GM19397 (cell line): ENCODE measurements at regions not wholly inside any gene's neighbourhood (a gene's known extent, or its start where the extent isn't known, plus 50 kb on each side); places are given as distances from the start of the nearest gene placed in this dataset.
A peak's percentile ranks its signal among the peaks of the same experiment; 100 is the strongest.

Source experiments
- ATAC-seq: cut with Tn5 transposase; IDR thresholded peaks from one replicate; pipeline ENCODE4 v1.9.1; 2021; ENCODE audit warnings: mild to moderate bottlenecking, moderate library complexity; ENCODE audit not compliant: unreplicated experiment

- no peak for ATAC-seq
Observed at GRCh38 chr2:196383799-196384198, 212.4 kb upstream of the STK17B start.

GRCh38 chr2:196384729-196385128 is 213.4 kb upstream of the STK17B start:
- no peak for ATAC-seq

- no peak for ATAC-seq
Observed at GRCh38 chr2:196389670-196390069, 218.3 kb upstream of the STK17B start.

- no peak for ATAC-seq
Observed at GRCh38 chr2:196390243-196391148, 219.1 kb upstream of the STK17B start.

- no peak for ATAC-seq
Observed at GRCh38 chr2:196391149-196391479, 219.7 kb upstream of the STK17B start.

GRCh38 chr2:196399096-196399495 is 227.7 kb upstream of the STK17B start:
- ATAC-seq = no peak

GRCh38 chr2:196399722-196400691 is 228.6 kb upstream of the STK17B start:
- ATAC-seq = no peak

- ATAC-seq = no peak
Observed at GRCh38 chr2:196403471-196403870, 232.1 kb upstream of the STK17B start.

GRCh38 chr2:196404276-196404675 is 232.9 kb upstream of the STK17B start:
- ATAC-seq = no peak

GRCh38 chr2:196407675-196408264 is 231.7 kb upstream of the CCDC150 start:
- no peak for ATAC-seq

- no peak for ATAC-seq
Observed at GRCh38 chr2:196409376-196409775, 230.1 kb upstream of the CCDC150 start.

- ATAC-seq = no peak
Observed at GRCh38 chr2:196410008-196410407, 229.5 kb upstream of the CCDC150 start.

GRCh38 chr2:196413821-196414274 is 225.7 kb upstream of the CCDC150 start:
- peak; percentile 80 for ATAC-seq

GRCh38 chr2:196415384-196415783 is 224.1 kb upstream of the CCDC150 start:
- ATAC-seq = peak; percentile 51

GRCh38 chr2:196420143-196420542 is 219.4 kb upstream of the CCDC150 start:
- ATAC-seq = no peak

- ATAC-seq = no peak
Observed at GRCh38 chr2:196421880-196422279, 217.6 kb upstream of the CCDC150 start.

GRCh38 chr2:196422361-196422760 is 217.2 kb upstream of the CCDC150 start:
- no peak for ATAC-seq

GRCh38 chr2:196426122-196426521 is 213.4 kb upstream of the CCDC150 start:
- ATAC-seq = no peak

GRCh38 chr2:196427986-196428634 is 211.4 kb upstream of the CCDC150 start:
- no peak for ATAC-seq

- no peak for ATAC-seq
Observed at GRCh38 chr2:196431076-196431475, 208.4 kb upstream of the CCDC150 start.

- ATAC-seq = no peak
Observed at GRCh38 chr2:196431957-196432356, 207.6 kb upstream of the CCDC150 start.
